K562 (cell line): ENCODE measurements at regions not wholly inside any gene's neighbourhood (a gene's known extent, or its start where the extent isn't known, plus 50 kb on each side); places are given as distances from the start of the nearest gene placed in this dataset.

Source experiments
- POLR2H ChIP-seq: IDR thresholded peaks from 2 replicates; pipeline ENCODE4 v1.6.1; 2016; ENCODE audit warnings: missing genetic modification characterization, low read depth, mild to moderate bottlenecking, control low read depth, missing compliant biosample characterization, moderate library complexity
- STAG1 ChIP-seq: sonication (generic); formaldehyde crosslinking; IDR thresholded peaks from 2 replicates; pipeline ENCODE4 v1.5.0; 2020; ENCODE audit warnings: missing genetic modification reagents, borderline replicate concordance
- TEAD1 ChIP-seq, 2 experiments: fragments of 450-650 bp in 1 of 2; sonication (generic) in 1 of 2; formaldehyde crosslinking; IDR thresholded peaks; 2 replicates each; pipeline versions ENCODE4 v1.4.0 to v1.8.0; 2020 to 2022; ENCODE audit warnings: mild to moderate bottlenecking in 2 of 2, missing genetic modification reagents in 1 of 2
- ZNF212 ChIP-seq: fragments of 450-650 bp; formaldehyde crosslinking; IDR thresholded peaks from 2 replicates; pipeline ENCODE4 v1.4.0; 2020; ENCODE audit warnings: mild to moderate bottlenecking
- ZNF263 ChIP-seq: sonication (generic); formaldehyde crosslinking; IDR thresholded peaks from 2 replicates; pipeline ENCODE4 v1.8.0; 2022; ENCODE audit warnings: mild to moderate bottlenecking, missing genetic modification reagents, borderline replicate concordance
- TF ChIP-seq, protein P1 (sequence below): fragments of 250-450 bp; sonication (Bioruptor Pico); IDR thresholded peaks from 2 replicates; pipeline ENCODE4 v1.5.0; 2021
- TF ChIP-seq, protein P2 (sequence below): fragments of 450-650 bp; IDR thresholded peaks from 2 replicates; pipeline ENCODE4 v1.6.1; 2017; ENCODE audit warnings: antibody characterized with exemption, mild to moderate bottlenecking
- TF ChIP-seq, protein P3 (sequence below): sonication (generic); formaldehyde crosslinking; IDR thresholded peaks from 2 replicates; pipeline ENCODE4 v1.8.1; 2023; ENCODE audit warnings: mild to moderate bottlenecking, missing genetic modification reagents

DNA sequence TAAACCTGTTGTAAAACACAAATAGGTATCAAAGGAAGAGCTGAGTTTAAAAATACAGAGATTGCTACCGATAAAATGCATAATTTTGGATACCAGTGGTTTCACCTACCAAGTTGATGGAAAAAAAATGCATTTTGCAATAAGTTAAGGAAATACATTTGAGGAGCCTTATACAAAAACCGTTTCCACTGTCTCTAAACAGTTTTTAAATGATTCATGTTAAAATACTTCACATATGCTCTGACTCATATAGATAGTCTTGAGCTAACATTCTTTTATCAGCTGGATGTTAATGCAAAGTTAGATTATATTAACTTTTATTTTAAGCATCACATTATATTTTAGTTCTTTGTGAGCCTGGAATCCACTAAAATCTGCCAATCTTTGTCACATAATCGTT is 50.6 kb upstream of the ANKRD17 start (continued):
- TF ChIP-seq TEAD1 (CRISPR knock-in tag; IDR thresholded peaks at IDR 0.05) (no peak), ZNF212 (CRISPR knock-in tag) (no peak), ZNF263 (CRISPR knock-in tag) (no peak), STAG1 (CRISPR knock-in tag) (no peak), POLR2H (no peak)
- TF ChIP-seq, protein P1, sequence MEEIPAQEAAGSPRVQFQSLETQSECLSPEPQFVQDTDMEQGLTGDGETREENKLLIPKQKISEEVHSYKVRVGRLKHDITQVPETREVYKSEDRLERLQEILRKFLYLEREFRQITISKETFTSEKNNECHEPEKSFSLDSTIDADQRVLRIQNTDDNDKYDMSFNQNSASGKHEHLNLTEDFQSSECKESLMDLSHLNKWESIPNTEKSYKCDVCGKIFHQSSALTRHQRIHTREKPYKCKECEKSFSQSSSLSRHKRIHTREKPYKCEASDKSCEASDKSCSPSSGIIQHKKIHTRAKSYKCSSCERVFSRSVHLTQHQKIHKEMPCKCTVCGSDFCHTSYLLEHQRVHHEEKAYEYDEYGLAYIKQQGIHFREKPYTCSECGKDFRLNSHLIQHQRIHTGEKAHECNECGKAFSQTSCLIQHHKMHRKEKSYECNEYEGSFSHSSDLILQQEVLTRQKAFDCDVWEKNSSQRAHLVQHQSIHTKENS = no peak
- TF ChIP-seq, protein P2, sequence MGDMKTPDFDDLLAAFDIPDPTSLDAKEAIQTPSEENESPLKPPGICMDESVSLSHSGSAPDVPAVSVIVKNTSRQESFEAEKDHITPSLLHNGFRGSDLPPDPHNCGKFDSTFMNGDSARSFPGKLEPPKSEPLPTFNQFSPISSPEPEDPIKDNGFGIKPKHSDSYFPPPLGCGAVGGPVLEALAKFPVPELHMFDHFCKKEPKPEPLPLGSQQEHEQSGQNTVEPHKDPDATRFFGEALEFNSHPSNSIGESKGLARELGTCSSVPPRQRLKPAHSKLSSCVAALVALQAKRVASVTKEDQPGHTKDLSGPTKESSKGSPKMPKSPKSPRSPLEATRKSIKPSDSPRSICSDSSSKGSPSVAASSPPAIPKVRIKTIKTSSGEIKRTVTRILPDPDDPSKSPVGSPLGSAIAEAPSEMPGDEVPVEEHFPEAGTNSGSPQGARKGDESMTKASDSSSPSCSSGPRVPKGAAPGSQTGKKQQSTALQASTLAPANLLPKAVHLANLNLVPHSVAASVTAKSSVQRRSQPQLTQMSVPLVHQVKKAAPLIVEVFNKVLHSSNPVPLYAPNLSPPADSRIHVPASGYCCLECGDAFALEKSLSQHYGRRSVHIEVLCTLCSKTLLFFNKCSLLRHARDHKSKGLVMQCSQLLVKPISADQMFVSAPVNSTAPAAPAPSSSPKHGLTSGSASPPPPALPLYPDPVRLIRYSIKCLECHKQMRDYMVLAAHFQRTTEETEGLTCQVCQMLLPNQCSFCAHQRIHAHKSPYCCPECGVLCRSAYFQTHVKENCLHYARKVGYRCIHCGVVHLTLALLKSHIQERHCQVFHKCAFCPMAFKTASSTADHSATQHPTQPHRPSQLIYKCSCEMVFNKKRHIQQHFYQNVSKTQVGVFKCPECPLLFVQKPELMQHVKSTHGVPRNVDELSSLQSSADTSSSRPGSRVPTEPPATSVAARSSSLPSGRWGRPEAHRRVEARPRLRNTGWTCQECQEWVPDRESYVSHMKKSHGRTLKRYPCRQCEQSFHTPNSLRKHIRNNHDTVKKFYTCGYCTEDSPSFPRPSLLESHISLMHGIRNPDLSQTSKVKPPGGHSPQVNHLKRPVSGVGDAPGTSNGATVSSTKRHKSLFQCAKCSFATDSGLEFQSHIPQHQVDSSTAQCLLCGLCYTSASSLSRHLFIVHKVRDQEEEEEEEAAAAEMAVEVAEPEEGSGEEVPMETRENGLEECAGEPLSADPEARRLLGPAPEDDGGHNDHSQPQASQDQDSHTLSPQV = no peak
- TF ChIP-seq, protein P3, sequence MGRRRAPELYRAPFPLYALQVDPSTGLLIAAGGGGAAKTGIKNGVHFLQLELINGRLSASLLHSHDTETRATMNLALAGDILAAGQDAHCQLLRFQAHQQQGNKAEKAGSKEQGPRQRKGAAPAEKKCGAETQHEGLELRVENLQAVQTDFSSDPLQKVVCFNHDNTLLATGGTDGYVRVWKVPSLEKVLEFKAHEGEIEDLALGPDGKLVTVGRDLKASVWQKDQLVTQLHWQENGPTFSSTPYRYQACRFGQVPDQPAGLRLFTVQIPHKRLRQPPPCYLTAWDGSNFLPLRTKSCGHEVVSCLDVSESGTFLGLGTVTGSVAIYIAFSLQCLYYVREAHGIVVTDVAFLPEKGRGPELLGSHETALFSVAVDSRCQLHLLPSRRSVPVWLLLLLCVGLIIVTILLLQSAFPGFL = no peak
